Esophagus squamous epithelium (tissue), 5 donors: ENCODE measurements at regions not wholly inside any gene's neighbourhood (a gene's known extent, or its start where the extent isn't known, plus 50 kb on each side); places are given as distances from the start of the nearest gene placed in this dataset.

Experiments used
- DNase-seq: peaks from one replicate; lab custom pipeline; 2025; lab: John Stamatoyannopoulos, UW
- H3K27ac ChIP-seq, 4 donors: fragments of 200-600 bp; sonication (generic); one replicate each; pipeline ENCODE4 v1.5.1; 2016 to 2019; ENCODE audit warnings: mild to moderate bottlenecking in 1 of 4
- H3K27me3 ChIP-seq, 4 donors: fragments of 200-600 bp; sonication (generic); 1 replicate in 3 of 4; 2 replicates in 1 of 4; pipeline versions ENCODE4 v1.5.1 to v1.6.0; 2017 to 2021; ENCODE audit warnings: antibody characterized with exemption in 1 of 4
- H3K36me3 ChIP-seq, 3 donors: fragments of 200-600 bp; sonication (generic); one replicate each; pipeline ENCODE4 v1.5.1; 2016 to 2019
- H3K4me1 ChIP-seq, 3 donors: fragments of 200-600 bp; sonication (generic); one replicate each; pipeline ENCODE4 v1.5.1; 2017 to 2019
- H3K4me3 ChIP-seq, 4 donors: fragments of 200-600 bp; sonication (generic); 1 replicate in 3 of 4; 2 replicates in 1 of 4; pipeline ENCODE4 v1.5.1; 2016 to 2019; ENCODE audit warnings: mild to moderate bottlenecking in 2 of 4, moderate library complexity in 1 of 4
- H3K9me3 ChIP-seq, 3 donors: fragments of 200-600 bp; sonication (generic); one replicate each; pipeline ENCODE4 v1.5.1; 2016 to 2019
- CTCF ChIP-seq, 6 experiments: fragments of 450-650 bp in 4 of 6; fragments of 200-600 bp in 2 of 6; sonication (generic) in 2 of 6; IDR thresholded peaks; one replicate each; pipeline ENCODE4 v1.5.1; 2016 to 2019; ENCODE audit warnings: antibody characterized with exemption in 6 of 6, mild to moderate bottlenecking in 4 of 6, moderate library complexity in 4 of 6
- POLR2A ChIP-seq, 4 donors: fragments of 450-650 bp; IDR thresholded peaks; one replicate each; pipeline ENCODE4 v1.6.1; 2017; ENCODE audit warnings: antibody characterized with exemption in 4 of 4, mild to moderate bottlenecking in 4 of 4, moderate library complexity in 3 of 4
- WGBS, 2 donors: methylation state at CpG; one replicate each; pipeline ENCODE4 v1.1.5; 2018; 5-methylcytosine and 5-hydroxymethylcytosine counted together
- intact Hi-C: fragments of 100-400 bp; cut with DNase I; formaldehyde crosslinking; loops from one replicate; pipeline ENCODE4 v1.15.0; 2022
- donor health status: DM: yes; HTN: yes; CAD: no.

GRCh38 chr4:180310616-180311015, 1932.6 kb upstream of the TENM3 start:
- Histone ChIP-seq H3K4me1 (no peaks in the 10 kb centered on the region), H3K9me3 (no peaks in the 10 kb centered on the region), H3K27ac (no peak overlapping the region), H3K4me3 (no peak overlapping the region), H3K27me3 (no peaks in the 10 kb centered on the region), H3K36me3 (no peaks in the 10 kb centered on the region)
- intact Hi-C loops = no loop called here
- TF ChIP-seq POLR2A (IDR thresholded peaks at IDR 0.05) = no peak
- no peak for TF ChIP-seq CTCF (IDR thresholded peaks at IDR 0.05)
- 91 to 99% methylated on average over 3 of the region's 3 CpGs for WGBS, 2 donors
- DNase-seq = no peak

GRCh38 chr4:180314972-180315371, 1928.2 kb upstream of the TENM3 start:
- WGBS, 2 donors = 48 to 63% methylated on average over 5 of the region's 5 CpGs
- no peaks in the 10 kb centered on the region for H3K36me3 ChIP-seq
- TF ChIP-seq CTCF (IDR thresholded peaks at IDR 0.05) (no peak), POLR2A (IDR thresholded peaks at IDR 0.05) (no peak)
- no peak for DNase-seq
- intact Hi-C loops = no loop called here
- no peaks in the 10 kb centered on the region for H3K4me1 ChIP-seq
- no peak overlapping the region for H3K27ac ChIP-seq
- no peak overlapping the region for H3K4me3 ChIP-seq
- no peaks in the 10 kb centered on the region for H3K27me3 ChIP-seq
- no peaks in the 10 kb centered on the region for H3K9me3 ChIP-seq

GRCh38 chr4:180330521-180330920, 1912.7 kb upstream of the TENM3 start:
- H3K36me3 ChIP-seq = no peaks in the 10 kb centered on the region
- intact Hi-C loops = no loop called here
- H3K4me1 ChIP-seq = no peaks in the 10 kb centered on the region
- TF ChIP-seq POLR2A (IDR thresholded peaks at IDR 0.05) (no peak), CTCF (IDR thresholded peaks at IDR 0.05) (no peak)
- H3K27ac ChIP-seq = no peak overlapping the region
- H3K4me3 ChIP-seq = no peak overlapping the region
- H3K27me3 ChIP-seq = no peaks in the 10 kb centered on the region
- H3K9me3 ChIP-seq = no peaks in the 10 kb centered on the region
- no peak for DNase-seq
- 58 to 72% methylated on average over 2 of the region's 2 CpGs for WGBS, 2 donors

- 79 to 81% methylated on average over 4 of the region's 4 CpGs for WGBS, 2 donors
- Histone ChIP-seq H3K4me1 (no peaks in the 10 kb centered on the region), H3K36me3 (no peaks in the 10 kb centered on the region), H3K27ac (no peak overlapping the region), H3K4me3 (no peak overlapping the region), H3K27me3 (no peaks in the 10 kb centered on the region), H3K9me3 (no peaks in the 10 kb centered on the region)
- intact Hi-C loops = no loop called here
- no peak for DNase-seq
- TF ChIP-seq POLR2A (IDR thresholded peaks at IDR 0.05) = no peak
- TF ChIP-seq CTCF (IDR thresholded peaks at IDR 0.05) = no peak
These were observed 1910.0 kb upstream of the TENM3 start for GRCh38 chr4:180333162-180333561.

GRCh38 chr4:180335566-180335965, 1907.6 kb upstream of the TENM3 start:
- Histone ChIP-seq H3K9me3 (no peaks in the 10 kb centered on the region), H3K27me3 (no peaks in the 10 kb centered on the region), H3K4me3 (no peak overlapping the region), H3K4me1 (no peaks in the 10 kb centered on the region), H3K27ac (no peak overlapping the region), H3K36me3 (no peaks in the 10 kb centered on the region)
- intact Hi-C loops = no loop called here
- TF ChIP-seq CTCF (IDR thresholded peaks at IDR 0.05) (no peak), POLR2A (IDR thresholded peaks at IDR 0.05) (no peak)
- 58 to 71% methylated on average over 1 of the region's 1 CpG for WGBS, 2 donors
- DNase-seq = no peak
